ENCODE measurements at regions not wholly inside any gene's neighbourhood (a gene's known extent, or its start where the extent isn't known, plus 50 kb on each side); places are given as distances from the start of the nearest gene placed in this dataset.

DNA sequence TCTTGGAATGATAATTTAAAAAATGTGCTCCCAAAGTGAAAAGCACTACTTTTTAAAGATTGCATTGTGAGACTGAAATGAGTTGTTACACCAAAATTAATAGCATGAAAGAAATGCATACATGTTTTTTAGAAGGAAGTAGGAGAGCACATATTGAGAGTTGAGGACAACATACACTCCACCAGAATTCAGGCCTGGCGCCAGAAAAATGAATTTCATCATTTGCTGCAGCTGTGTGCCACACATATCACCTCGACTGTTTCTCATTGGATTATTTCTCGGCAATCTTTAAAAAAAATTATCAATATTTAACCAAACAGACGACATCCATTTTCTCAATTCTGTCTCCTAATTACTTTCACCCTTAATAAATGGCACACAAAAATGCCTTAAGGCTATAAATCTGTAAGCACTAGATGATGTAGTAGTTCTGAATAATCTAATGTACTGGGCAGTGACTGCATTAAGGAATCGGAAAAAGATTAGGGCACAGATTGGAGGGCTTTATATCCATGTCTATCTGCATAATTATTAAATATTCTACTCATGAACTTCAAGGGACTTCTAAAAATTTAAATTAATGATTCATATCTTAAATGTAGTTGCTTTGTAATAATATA, 590.4 kb downstream of the NXPH1 start:
- Mint-ChIP-seq H3K9me3 (no peaks in the 10 kb centered on the region), H3K4me1 (peaks cover 29% of the 10 kb centered on the region), H3K27ac (ENCODE audit: unreplicated experiment) (no peak overlapping the region), H3K4me3 (no peak overlapping the region), H3K36me3 (ENCODE audit: low read depth) (no peaks in the 10 kb centered on the region), H3K27me3 (ENCODE audit: low read depth) (no peaks in the 10 kb centered on the region)
- no peak for DNase-seq (ENCODE audit: low read depth, low spot score)
- TF ChIP-seq CTCF (conservative IDR thresholded peaks at IDR 0.05): no peak

DNA sequence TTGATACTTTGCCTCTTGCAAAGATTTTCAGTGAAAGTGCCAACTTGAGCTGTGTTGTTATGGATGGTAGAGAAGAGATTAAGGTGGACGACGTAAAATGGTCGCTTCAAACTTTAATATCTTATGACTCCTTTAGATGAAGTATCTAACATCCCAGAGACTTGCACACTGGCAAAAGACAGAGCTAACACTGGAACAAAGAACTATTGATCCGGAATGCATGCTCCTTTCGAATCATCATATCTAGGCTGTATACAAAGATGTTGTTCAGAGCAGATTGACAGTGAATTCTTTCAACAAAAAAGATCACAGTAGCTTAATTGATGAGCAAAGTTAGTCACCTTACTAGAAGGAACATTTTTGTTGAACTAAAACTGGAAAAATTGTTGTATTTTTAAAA, 592.7 kb downstream of the NXPH1 start:
- TF ChIP-seq CTCF (conservative IDR thresholded peaks at IDR 0.05): no peak
- Mint-ChIP-seq H3K36me3 (ENCODE audit: low read depth) (no peaks in the 10 kb centered on the region), H3K4me3 (peak overlapping the region; percentile 23), H3K9me3 (no peaks in the 10 kb centered on the region), H3K27me3 (ENCODE audit: low read depth) (no peaks in the 10 kb centered on the region), H3K4me1 (peaks cover 30% of the 10 kb centered on the region), H3K27ac (ENCODE audit: unreplicated experiment) (no peak overlapping the region)
- no peak for DNase-seq (ENCODE audit: low read depth, low spot score)

GRCh38 chr7:9028012-9028411, 594.6 kb downstream of the NXPH1 start:
- Mint-ChIP-seq H3K27ac (ENCODE audit: unreplicated experiment) (no peak overlapping the region), H3K9me3 (no peaks in the 10 kb centered on the region), H3K27me3 (ENCODE audit: low read depth) (no peaks in the 10 kb centered on the region), H3K4me3 (no peak overlapping the region), H3K36me3 (ENCODE audit: low read depth) (no peaks in the 10 kb centered on the region), H3K4me1 (peaks cover 36% of the 10 kb centered on the region)
- no peak for DNase-seq (ENCODE audit: low read depth, low spot score)
- no peak for TF ChIP-seq CTCF (conservative IDR thresholded peaks at IDR 0.05)

GRCh38 chr7:9029681-9030530, 596.5 kb downstream of the NXPH1 start:
- no peak for TF ChIP-seq CTCF (conservative IDR thresholded peaks at IDR 0.05)
- H3K9me3 Mint-ChIP-seq: no peaks in the 10 kb centered on the region
- no peaks in the 10 kb centered on the region for H3K27me3 Mint-ChIP-seq (ENCODE audit: low read depth)
- peak overlapping the region; percentile 48 for H3K27ac Mint-ChIP-seq (ENCODE audit: unreplicated experiment)
- H3K4me1 Mint-ChIP-seq: peaks cover 31% of the 10 kb centered on the region
- H3K4me3 Mint-ChIP-seq: no peak overlapping the region
- no peak for DNase-seq (ENCODE audit: low read depth, low spot score)
- no peaks in the 10 kb centered on the region for H3K36me3 Mint-ChIP-seq (ENCODE audit: low read depth)

DNA sequence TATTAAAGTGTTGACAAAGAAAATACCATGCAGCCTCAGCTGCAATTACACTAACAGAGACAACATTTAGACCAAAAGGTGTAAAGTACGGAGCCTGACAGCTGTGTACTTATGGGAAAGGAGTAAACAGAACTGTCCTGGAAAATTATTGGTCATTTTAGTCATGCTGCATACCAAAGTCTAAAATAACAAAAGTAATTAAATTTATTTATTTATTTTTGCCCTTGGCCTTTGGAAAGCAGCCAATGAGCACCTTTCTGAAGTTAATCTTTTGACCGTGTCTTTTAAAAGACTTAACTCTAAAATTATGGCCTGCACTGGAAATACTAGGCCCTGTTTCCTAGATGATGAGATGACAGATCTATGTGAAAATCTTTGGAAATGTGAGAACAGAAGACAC, 597.6 kb downstream of the NXPH1 start:
- TF ChIP-seq CTCF (conservative IDR thresholded peaks at IDR 0.05): no peak
- Mint-ChIP-seq H3K27me3 (ENCODE audit: low read depth) (no peaks in the 10 kb centered on the region), H3K27ac (ENCODE audit: unreplicated experiment) (no peak overlapping the region), H3K36me3 (ENCODE audit: low read depth) (no peaks in the 10 kb centered on the region), H3K4me3 (no peak overlapping the region), H3K9me3 (no peaks in the 10 kb centered on the region), H3K4me1 (peaks cover 21% of the 10 kb centered on the region)
- DNase-seq (ENCODE audit: low read depth, low spot score): no peak

All from neural crest cell (in vitro differentiated cells).